ENCODE measurements at regions not wholly inside any gene's neighbourhood (a gene's known extent, or its start where the extent isn't known, plus 50 kb on each side); places are given as distances from the start of the nearest gene placed in this dataset.

DNA sequence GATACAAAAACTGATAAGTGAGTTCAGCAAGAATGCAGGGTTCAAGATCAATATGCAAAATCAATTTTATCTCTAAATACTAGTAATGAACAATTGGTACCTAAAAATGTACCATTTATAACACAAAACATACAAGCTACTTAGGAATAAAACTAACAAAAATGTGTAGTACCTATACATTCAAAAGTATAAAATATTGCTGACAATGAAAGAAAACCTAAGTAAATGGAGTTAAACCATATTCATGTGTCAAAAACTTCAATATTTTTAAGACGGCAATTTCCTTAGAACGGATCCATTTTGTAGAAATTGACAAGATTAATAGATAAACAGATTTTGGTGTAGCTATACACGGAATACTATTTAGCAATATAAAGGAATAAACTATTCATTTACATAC, 343.1 kb upstream of the CCDC54 start:
- no peak overlapping the region for H3K27ac ChIP-seq
- no peak overlapping the region for H3K4me3 ChIP-seq
- no peak for TF ChIP-seq CTCF (IDR thresholded peaks at IDR 0.05)
- no peak for DNase-seq (ENCODE audit: low spot score)

DNA sequence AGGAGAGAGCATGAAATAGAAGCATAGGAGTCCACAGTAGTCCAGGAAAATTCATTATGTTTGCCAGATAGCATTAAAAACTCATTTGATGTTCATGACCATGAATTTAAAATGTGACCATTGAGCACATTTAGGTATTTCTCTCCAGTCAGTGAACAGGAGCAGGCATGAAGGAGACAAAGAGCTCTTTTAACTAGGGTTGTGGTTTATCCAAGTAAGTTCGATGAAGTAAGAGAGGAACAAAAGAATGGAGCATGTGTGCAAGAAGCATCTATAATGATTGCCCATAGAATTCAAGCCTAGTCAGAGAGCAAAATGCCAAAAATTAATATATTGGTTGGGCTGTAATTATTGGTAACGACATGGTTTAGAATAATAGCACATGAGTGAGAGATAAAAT, 342.1 kb upstream of the CCDC54 start:
- no peak for DNase-seq (ENCODE audit: low spot score)
- H3K4me3 ChIP-seq = no peak overlapping the region
- no peak overlapping the region for H3K27ac ChIP-seq
- no peak for TF ChIP-seq CTCF (IDR thresholded peaks at IDR 0.05)

DNA sequence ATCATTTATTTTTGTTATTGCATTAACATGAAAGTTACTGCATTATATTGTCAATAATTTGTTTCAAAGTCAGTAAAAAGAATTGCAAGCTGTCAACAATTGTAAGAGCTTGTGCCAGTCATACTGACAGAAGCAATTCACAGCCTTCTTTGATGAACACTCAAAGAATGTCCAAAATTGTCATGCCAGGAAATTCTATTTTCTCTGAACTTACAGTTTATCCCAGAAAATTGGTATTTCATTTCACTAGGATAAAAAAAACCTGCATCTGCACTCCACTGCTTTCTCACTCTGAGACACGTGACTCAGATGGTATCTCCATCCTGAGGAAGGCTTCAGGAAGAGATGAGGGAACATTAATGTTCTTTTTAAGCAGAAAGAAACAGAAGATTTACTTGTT, 332.6 kb upstream of the CCDC54 start:
- DNase-seq (ENCODE audit: low spot score) = no peak
- H3K4me3 ChIP-seq = no peak overlapping the region
- no peak for TF ChIP-seq CTCF (IDR thresholded peaks at IDR 0.05)
- no peak overlapping the region for H3K27ac ChIP-seq

DNA sequence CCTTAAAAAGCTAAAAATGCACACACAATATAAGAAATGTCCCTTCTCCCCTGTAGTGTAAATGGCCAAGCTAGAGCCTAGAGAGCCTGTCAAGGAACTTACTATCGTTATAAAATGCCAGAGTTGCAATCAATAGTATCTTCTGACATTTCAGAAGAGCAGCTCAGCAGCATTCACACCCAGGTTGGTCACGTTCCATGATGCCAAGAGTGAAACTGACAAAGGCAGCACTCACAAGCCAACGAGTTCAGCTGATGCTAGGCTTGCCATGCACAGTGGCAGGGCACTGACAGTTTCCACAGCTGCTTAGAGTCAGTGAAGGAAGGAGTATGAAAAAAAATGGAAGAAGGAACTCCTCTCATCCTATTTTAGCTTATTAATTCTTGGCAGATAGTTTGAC, 331.4 kb upstream of the CCDC54 start:
- no peak for TF ChIP-seq CTCF (IDR thresholded peaks at IDR 0.05)

DNA sequence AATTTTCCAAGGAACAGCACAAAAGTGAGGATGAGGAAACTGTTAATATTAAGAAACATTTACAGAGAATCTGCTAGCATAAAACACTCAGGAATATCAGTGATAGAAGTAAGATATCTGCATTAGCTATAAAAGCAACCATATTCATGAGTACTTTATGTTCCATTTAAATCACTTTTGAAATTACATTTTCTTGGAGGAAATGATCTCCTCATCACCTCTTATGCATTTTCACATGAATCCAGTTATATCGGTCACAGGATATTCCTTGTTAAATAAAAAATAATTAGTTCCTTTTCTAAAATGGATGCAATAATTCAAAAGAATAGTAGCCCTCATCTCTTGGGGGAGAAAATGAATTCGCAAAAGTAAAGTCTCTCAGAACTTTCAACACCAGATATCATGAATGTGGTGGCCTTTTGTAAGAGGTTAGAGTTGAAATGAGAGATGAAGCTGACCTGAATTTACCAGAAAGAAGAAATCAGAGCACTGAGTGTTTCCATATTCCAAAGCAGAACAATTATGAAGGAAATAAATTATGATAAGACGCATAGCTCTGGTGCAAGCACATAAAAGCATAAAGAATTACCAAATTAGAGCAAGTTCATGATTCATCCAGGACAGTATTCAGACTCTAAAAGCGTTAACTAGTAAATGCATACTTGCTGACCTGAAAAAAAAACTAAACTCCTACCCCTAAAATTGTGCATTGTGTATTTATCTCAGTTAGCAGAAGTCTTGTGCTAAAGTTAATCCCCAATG, 321.9 kb upstream of the CCDC54 start:
- DNase-seq (ENCODE audit: low spot score) = no peak
- H3K4me3 ChIP-seq = no peak overlapping the region
- no peak overlapping the region for H3K27ac ChIP-seq
- TF ChIP-seq CTCF (IDR thresholded peaks at IDR 0.05) = no peak

More for the DNA sequence above, 331.4 kb upstream of the CCDC54 start:
- no peak for DNase-seq (ENCODE audit: low spot score)
- H3K4me3 ChIP-seq = no peak overlapping the region
- no peak overlapping the region for H3K27ac ChIP-seq

DNA sequence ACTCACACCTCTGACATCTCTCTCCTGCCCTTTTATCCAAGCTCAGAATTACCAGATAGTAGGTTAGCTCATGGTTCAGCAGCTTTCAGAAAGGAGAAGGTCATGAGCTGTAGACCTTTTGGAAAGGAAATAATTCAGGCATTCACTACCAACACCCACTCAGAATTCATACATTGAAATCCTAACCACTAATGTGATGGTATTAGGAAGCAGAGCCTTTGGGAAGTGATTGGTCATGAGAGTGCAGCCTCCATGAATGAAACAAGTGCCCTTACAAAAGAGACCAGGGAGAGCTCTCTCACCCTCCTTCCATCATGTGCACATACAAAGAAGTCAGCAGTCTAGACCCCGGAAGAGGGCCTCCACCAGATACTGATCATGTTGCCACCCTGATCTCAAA, 315.8 kb upstream of the CCDC54 start:
- Histone ChIP-seq H3K27ac (no peak overlapping the region), H3K4me3 (no peak overlapping the region)
- no peak for TF ChIP-seq CTCF (IDR thresholded peaks at IDR 0.05)
- no peak for DNase-seq (ENCODE audit: low spot score)

DNA sequence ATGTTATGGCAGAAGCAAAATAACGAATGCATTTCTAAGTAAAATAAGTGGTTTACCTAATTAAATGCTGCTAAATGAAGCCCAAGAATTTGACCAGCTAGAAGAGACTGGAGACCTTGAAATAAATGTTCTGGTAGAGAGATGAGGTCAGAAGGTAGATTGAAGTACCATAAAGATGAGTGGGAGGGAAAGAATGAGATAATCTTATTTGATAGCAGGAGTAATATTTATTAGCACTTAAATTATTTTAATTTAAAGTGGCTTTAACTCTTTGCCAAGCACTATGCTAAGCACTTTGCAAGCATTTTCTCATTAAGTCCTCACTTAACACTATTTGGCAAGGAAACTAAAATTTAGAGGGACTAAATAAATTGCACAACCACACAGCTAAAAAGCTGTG, 314.9 kb upstream of the CCDC54 start:
- TF ChIP-seq CTCF (IDR thresholded peaks at IDR 0.05) = no peak
- no peak for DNase-seq (ENCODE audit: low spot score)
- no peak overlapping the region for H3K4me3 ChIP-seq
- H3K27ac ChIP-seq = no peak overlapping the region
